ENCODE measurements at regions not wholly inside any gene's neighbourhood (a gene's known extent, or its start where the extent isn't known, plus 50 kb on each side); places are given as distances from the start of the nearest gene placed in this dataset.
"Not testable (repeated sequence)": the region's sequence is repeated elsewhere in the genome, so short reads cannot be mapped to it uniquely, and the experiment has no call there.

DNA sequence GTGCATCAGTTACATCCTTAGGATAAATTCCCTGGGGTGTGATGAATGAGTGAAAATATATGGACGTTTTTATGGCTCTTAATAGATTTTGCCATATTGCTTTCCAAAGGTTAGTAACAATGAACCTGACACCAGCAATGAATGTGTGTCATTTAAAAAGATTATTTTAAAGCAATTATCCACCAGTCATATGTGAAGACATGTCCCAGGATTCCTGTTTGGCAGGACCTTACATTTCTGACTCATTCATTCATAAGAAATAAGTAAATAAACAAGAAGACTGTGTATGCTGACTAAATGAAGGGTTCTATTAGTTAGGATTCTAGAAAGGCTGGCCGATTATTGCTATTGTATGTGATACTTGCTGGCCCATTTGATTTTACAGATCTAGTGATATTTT lies 201.5 kb downstream of the SOX2 start:
- Mint-ChIP-seq H3K9me3 (no peaks in the 10 kb centered on the region), H3K4me1 (no peaks in the 10 kb centered on the region), H3K27me3 (no peaks in the 10 kb centered on the region), H3K4me3 (no peak overlapping the region), H3K27ac (no peak overlapping the region), H3K36me3 (ENCODE audit: low read depth) (no peaks in the 10 kb centered on the region)
- POLR2A ChIA-PET, result no interaction called here
- DNase-seq, result no peak
- CTCF ChIA-PET, result no interaction called here

DNA sequence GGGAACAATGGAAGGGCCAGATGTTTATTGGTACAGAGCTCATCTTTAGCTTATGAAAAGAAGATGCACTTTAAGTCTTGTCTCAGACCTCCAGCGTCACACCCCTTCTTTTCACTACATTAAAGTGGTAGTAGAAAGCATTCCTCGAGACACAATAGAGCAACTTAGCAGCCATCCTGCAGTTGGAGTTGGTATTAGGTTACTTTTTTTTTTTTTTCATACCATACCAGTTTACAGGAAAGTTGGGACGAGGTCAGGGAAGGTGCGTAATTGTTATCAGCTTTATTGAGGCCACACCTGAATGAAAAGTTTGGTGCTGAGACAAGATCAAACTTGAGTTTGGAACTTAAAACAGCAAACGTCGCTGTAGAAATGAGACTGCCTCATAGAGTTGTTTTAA lies 203.8 kb downstream of the SOX2 start:
- no peaks in the 10 kb centered on the region for H3K36me3 Mint-ChIP-seq (ENCODE audit: low read depth)
- H3K27ac Mint-ChIP-seq, result no peak overlapping the region
- no peaks in the 10 kb centered on the region for H3K9me3 Mint-ChIP-seq
- DNase-seq, result no peak
- CTCF ChIA-PET, result interaction anchor here (0.5 to 1.1 kb wide), 2 partner anchors 11 to 13 kb away, joined by 3 read pairs; no protein-coding TSS in a partner anchor
- no peak overlapping the region for H3K4me3 Mint-ChIP-seq
- no peaks in the 10 kb centered on the region for H3K4me1 Mint-ChIP-seq
- POLR2A ChIA-PET, result no interaction called here
- H3K27me3 Mint-ChIP-seq, result no peaks in the 10 kb centered on the region

DNA sequence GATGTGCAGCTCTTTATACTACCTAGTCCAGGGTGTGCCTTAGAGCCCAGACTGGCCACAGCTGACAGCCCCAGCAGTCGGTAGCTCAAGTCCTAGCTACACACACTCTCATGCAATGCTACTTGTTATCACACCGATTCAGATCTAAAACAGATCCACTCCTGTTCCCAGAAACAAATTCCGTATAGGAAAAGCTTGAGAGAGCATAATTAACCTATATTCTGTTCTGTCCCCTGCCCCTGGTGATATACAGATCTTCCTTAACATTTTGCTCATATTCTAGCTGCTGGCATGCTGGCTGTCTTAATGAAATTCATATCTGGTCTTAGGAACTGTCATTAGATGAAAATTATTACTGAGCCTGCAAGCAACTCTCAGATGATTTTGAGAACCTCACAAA lies 204.3 kb downstream of the SOX2 start:
- ChIA-PET CTCF (interaction anchor here (0.5 to 1.1 kb wide), 2 partner anchors 11 to 14 kb away, joined by 3 read pairs; no protein-coding TSS in a partner anchor), POLR2A (no interaction called here)
- Mint-ChIP-seq H3K4me1 (no peaks in the 10 kb centered on the region), H3K27me3 (no peaks in the 10 kb centered on the region), H3K27ac (no peak overlapping the region), H3K9me3 (no peaks in the 10 kb centered on the region), H3K4me3 (no peak overlapping the region), H3K36me3 (ENCODE audit: low read depth) (no peaks in the 10 kb centered on the region)
- DNase-seq, result no peak

DNA sequence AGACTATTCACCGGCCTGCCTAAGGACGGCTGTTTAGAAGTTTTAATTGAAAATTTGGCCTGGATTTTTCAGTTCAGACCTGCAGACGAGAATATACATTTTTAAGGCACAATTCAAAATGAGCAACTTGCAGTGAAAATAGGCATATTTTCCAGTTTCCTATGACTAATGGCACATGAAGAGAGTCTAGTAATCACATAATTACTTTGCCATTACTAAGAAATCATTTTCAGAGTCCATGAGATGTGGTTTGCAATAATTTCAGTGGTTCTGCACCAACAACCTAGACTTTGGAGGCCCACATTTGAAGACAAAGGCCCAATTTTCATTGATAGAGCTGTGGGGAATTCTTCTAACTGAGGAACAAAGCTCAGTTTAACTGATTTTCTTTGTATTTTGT lies 205.3 kb downstream of the SOX2 start:
- H3K36me3 Mint-ChIP-seq (ENCODE audit: low read depth), result no peaks in the 10 kb centered on the region
- H3K27me3 Mint-ChIP-seq, result no peaks in the 10 kb centered on the region
- ChIA-PET POLR2A (no interaction called here), CTCF (no interaction called here)
- H3K27ac Mint-ChIP-seq, result no peak overlapping the region
- H3K4me3 Mint-ChIP-seq, result no peak overlapping the region
- no peaks in the 10 kb centered on the region for H3K4me1 Mint-ChIP-seq
- H3K9me3 Mint-ChIP-seq, result no peaks in the 10 kb centered on the region
- DNase-seq, result no peak

DNA sequence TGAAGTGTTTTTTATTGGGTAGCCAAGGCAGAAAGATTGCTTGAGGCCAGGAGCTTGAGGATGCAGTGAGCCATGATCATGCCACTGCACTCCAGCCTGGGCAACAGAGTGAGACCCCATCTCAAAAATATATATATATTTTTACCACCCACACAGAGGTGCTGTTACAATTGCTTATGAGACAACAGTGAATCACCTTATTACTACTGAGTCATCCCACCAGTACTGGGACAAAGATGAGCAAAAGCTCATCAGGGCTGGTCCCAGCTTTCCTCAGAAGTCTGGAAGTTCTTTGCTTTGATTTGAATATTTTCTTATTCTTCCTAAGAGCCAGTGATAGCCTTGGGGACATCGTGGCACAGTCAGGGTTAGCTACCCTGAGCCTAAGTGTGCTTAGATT lies 207.7 kb downstream of the SOX2 start:
- Mint-ChIP-seq H3K27me3 (no peaks in the 10 kb centered on the region), H3K36me3 (ENCODE audit: low read depth) (no peaks in the 10 kb centered on the region), H3K27ac (no peak overlapping the region), H3K9me3 (no peaks in the 10 kb centered on the region), H3K4me1 (no peaks in the 10 kb centered on the region), H3K4me3 (no peak overlapping the region)
- ChIA-PET CTCF (no interaction called here), POLR2A (no interaction called here)
- no peak for DNase-seq

DNA sequence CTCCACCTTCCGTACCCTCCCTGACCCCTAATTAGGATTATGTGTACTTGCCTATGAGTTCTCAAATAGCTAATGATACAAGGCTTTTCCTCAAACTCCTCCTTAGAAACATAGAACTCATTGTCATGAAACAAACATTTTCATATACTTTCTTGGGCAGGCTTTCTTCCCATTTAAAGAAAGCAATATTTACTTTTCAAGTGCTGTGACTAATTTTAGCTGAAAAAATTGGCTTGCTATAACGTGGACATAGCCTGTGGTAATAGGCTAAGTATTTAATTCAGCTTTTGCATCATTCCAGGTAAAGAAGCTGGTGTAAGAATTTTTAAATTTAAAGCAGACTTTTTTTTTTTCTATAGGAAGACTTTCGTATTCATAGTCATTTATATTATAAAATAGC lies 208.7 kb downstream of the SOX2 start:
- H3K36me3 Mint-ChIP-seq (ENCODE audit: low read depth), result no peaks in the 10 kb centered on the region

DNA sequence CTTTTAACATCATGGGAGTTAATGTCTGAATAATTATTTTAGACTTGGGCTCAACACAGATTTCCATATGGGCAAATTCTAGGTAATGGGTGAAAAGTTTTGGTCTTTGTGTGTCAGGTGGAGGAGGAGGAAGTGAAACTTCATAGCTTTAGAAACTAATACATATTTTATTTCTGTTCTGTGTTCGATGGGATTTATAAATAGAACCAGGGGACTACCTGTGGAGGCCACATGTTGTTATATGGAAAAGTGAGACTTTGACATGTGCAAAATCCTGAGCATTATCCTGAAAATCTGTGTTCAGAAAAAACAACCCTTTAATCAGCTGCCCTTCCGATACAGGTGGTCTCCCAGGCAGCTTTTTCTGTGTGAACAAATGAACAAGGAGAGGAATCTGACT lies 209.5 kb downstream of the SOX2 start:
- no peaks in the 10 kb centered on the region for H3K27me3 Mint-ChIP-seq
- no peaks in the 10 kb centered on the region for H3K4me1 Mint-ChIP-seq
- H3K9me3 Mint-ChIP-seq, result no peaks in the 10 kb centered on the region
- no peak for DNase-seq
- H3K27ac Mint-ChIP-seq, result no peak overlapping the region
- H3K4me3 Mint-ChIP-seq, result no peak overlapping the region
- no peaks in the 10 kb centered on the region for H3K36me3 Mint-ChIP-seq (ENCODE audit: low read depth)
- ChIA-PET POLR2A (no interaction called here), CTCF (no interaction called here)

More for the DNA sequence above, 208.7 kb downstream of the SOX2 start:
- DNase-seq, result no peak
- Mint-ChIP-seq H3K27ac (no peak overlapping the region), H3K4me3 (no peak overlapping the region), H3K9me3 (no peaks in the 10 kb centered on the region), H3K27me3 (no peaks in the 10 kb centered on the region), H3K4me1 (no peaks in the 10 kb centered on the region)
- ChIA-PET POLR2A (no interaction called here), CTCF (no interaction called here)

DNA sequence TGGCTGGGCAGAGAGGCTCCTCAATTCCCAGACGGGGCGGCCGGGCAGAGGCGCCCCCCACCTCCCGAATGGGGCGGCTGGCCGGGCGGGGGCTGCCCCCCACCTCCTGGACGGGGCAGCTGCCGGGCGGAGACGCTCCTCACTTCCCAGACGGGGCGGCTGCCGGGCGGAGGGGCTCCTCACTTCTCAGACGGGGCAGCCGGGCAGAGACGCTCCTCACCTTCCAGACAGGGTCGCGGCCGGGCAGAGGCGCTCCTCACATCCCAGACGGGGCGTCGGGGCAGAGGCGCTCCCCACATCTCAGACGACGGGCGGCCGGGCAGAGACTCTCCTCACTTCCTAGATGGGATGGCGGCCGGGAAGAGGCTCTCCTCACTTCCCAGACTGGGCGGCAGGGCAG lies 214.1 kb downstream of the SOX2 start:
- DNase-seq; POLR2A ChIA-PET; H3K27me3 Mint-ChIP-seq; H3K4me1 Mint-ChIP-seq; H3K36me3 Mint-ChIP-seq (ENCODE audit: low read depth); H3K27ac Mint-ChIP-seq; CTCF ChIA-PET; H3K4me3 Mint-ChIP-seq: not testable (repeated sequence)
- H3K9me3 Mint-ChIP-seq, result peaks cover 12% of the 10 kb centered on the region

DNA sequence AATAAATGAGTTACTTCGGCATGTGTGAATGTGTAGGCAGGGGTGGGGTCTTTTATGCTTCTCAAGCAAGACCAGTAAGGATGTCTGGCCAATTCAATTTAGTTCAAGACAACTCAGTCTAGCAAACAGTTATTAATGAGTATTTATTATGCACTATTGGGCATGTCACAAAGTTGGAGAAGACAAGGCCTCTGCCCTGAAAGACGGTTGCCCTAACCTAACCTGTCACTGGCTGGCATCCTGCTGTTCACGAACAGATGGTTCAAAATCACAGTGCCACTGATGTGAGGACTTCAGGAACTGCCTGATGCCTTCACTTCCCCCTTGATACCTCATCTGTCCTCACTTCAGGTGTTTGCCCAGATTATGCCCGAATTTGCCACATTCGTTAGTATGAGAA lies 217.8 kb downstream of the SOX2 start:
- ChIA-PET CTCF (no interaction called here), POLR2A (no interaction called here)
- Mint-ChIP-seq H3K4me1 (no peaks in the 10 kb centered on the region), H3K27me3 (no peaks in the 10 kb centered on the region), H3K4me3 (no peak overlapping the region), H3K9me3 (peaks cover 12% of the 10 kb centered on the region), H3K36me3 (ENCODE audit: low read depth) (no peaks in the 10 kb centered on the region), H3K27ac (no peak overlapping the region)
- DNase-seq, result no peak

DNA sequence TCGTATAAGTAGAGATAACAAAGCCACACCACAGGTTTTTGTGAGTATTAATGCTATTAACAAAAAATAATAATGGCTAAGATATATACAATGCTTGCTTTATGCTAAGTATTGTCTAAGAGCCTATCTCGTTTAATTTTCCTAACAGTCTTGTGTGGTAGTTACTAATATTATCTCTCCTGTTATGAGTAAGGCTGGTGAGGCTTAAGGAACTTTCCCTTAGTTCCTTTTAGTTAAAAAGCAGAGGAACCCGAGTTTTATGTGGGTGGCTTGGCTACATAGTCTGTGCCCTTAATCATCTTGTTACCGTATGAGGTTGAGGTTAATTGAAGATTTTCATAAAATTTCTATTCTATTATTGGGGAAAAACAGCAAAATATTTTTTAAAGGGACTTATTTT lies 218.4 kb downstream of the SOX2 start:
- no peaks in the 10 kb centered on the region for H3K4me1 Mint-ChIP-seq
- no peak overlapping the region for H3K4me3 Mint-ChIP-seq
- ChIA-PET CTCF (no interaction called here), POLR2A (no interaction called here)
- H3K36me3 Mint-ChIP-seq (ENCODE audit: low read depth), result no peaks in the 10 kb centered on the region
- H3K27me3 Mint-ChIP-seq, result no peaks in the 10 kb centered on the region
- peaks cover 12% of the 10 kb centered on the region for H3K9me3 Mint-ChIP-seq
- H3K27ac Mint-ChIP-seq, result no peak overlapping the region
- DNase-seq, result no peak

DNA sequence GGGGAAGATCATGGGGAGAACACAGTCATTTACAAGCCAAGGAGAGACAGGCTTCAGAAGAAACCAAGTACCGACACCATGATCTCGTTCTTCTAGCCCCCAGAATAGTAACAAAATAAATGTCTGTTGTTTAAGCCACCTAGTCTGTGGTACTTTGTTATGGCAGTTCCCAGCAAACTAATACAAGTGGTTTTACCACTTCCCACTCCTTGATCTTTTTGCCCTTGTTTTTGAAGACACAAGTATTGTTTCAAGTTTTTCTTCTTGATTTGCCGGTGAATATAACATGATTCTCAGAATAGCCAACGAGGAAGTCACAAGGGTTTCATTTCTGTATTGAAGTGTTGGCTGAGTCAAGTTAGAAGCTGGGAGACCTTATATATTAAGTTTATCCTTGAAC lies 220.3 kb downstream of the SOX2 start:
- Mint-ChIP-seq H3K9me3 (peaks cover 10% of the 10 kb centered on the region), H3K4me1 (no peaks in the 10 kb centered on the region), H3K4me3 (no peak overlapping the region), H3K27me3 (no peaks in the 10 kb centered on the region), H3K27ac (no peak overlapping the region), H3K36me3 (ENCODE audit: low read depth) (no peaks in the 10 kb centered on the region)
- POLR2A ChIA-PET, result no interaction called here
- no peak for DNase-seq
- CTCF ChIA-PET, result no interaction called here

DNA sequence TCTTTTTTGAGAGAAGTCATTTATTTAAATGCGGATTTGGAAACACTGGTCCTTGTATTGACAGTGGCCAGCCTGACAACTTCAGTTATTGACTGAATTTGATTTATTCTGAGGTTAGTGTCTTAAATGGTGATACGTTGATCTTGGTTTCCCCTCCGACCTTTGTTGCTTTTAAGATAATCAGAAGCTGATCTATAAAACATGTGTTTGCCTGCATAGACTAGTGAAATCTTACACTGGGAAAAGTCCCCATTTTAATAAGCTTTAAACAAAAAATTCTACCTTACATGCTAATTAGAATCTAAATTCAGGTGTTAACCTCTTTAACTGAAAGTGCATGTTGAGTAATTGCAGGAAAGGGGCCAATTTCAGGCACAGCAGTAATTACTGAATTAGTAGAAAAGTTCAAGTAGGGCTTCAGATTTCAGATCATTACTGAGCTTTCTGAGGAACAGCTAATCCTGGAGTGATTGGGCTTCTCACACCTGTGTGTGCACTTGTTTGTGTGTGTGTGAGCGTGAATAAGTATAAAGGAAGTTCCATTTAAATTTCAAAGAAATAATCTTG lies 221.4 kb downstream of the SOX2 start:
- ChIA-PET POLR2A (no interaction called here), CTCF (no interaction called here)
- Mint-ChIP-seq H3K4me3 (no peak overlapping the region), H3K36me3 (ENCODE audit: low read depth) (no peaks in the 10 kb centered on the region), H3K27ac (no peak overlapping the region), H3K27me3 (no peaks in the 10 kb centered on the region), H3K9me3 (peaks cover 9% of the 10 kb centered on the region), H3K4me1 (no peaks in the 10 kb centered on the region)
- no peak for DNase-seq

DNA sequence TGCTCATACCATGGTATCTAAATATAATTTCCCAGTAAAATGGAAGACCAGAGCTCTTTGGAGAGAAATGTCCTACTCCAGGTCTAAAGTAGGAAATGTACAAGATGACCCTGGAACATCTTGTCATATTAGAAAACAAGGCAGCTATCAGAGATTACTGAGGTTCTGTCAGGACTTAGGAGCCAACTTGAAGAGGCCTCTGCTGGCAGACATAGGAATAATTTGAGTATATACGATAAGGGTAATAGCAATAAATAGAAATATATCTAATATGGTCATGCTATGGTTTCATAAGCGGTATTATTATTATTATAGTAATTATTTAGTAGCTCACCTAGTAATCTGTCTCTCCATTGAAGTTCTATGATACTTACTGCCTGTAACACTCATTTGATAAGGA lies 224.2 kb downstream of the SOX2 start:
- POLR2A ChIA-PET, result no interaction called here
- CTCF ChIA-PET, result no interaction called here
- Mint-ChIP-seq H3K36me3 (ENCODE audit: low read depth) (no peaks in the 10 kb centered on the region), H3K4me3 (no peak overlapping the region), H3K27ac (no peak overlapping the region), H3K27me3 (no peaks in the 10 kb centered on the region), H3K9me3 (no peaks in the 10 kb centered on the region), H3K4me1 (no peaks in the 10 kb centered on the region)
- no peak for DNase-seq

DNA sequence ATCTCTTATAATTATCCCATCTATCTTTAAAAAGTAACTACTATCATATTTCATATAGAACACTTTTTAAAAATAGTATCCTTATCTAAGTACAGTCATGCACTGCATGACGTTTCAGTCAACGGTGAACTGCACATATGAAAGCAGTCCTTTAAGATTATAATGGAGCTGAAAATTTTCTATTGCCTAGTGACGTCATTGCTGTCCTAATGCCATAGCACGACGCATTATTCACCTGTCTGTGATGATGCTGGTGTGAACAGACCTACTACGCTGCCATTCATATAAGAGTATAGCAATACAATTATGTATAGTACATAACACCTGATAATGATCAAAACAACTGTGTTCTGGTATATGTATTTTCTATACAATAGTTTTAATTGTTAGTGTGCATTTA lies 225.0 kb downstream of the SOX2 start:
- Mint-ChIP-seq H3K9me3 (no peaks in the 10 kb centered on the region), H3K36me3 (ENCODE audit: low read depth) (no peaks in the 10 kb centered on the region), H3K4me3 (no peak overlapping the region), H3K4me1 (no peaks in the 10 kb centered on the region), H3K27ac (no peak overlapping the region), H3K27me3 (no peaks in the 10 kb centered on the region)
- ChIA-PET POLR2A (no interaction called here), CTCF (interaction anchor here (0.6 to 0.7 kb wide), 2 partner anchors 27 to 93 kb away, joined by 3 read pairs; no protein-coding TSS in a partner anchor)
- no peak for DNase-seq

DNA sequence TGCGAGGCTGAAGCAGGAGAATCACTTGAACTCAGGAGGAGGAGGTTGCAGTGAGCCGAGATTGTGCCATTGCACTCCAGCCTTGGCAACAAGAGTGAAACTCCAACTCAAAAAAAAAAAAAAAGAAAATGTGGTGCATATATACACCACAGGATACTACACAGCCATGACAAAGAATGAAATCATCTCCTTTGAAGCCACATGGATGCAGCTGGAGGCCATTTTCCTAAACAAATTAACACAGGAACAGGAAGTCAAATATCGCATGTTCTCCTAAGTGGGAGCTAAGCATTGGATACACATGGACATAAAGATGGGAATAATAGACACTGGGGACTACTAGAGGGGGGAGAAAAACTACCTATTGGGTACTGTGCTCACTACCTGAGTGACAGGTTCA lies 226.9 kb downstream of the SOX2 start:
- POLR2A ChIA-PET; H3K27me3 Mint-ChIP-seq; H3K27ac Mint-ChIP-seq; DNase-seq; H3K4me1 Mint-ChIP-seq; H3K36me3 Mint-ChIP-seq (ENCODE audit: low read depth); H3K4me3 Mint-ChIP-seq; H3K9me3 Mint-ChIP-seq; CTCF ChIA-PET: not testable (repeated sequence)

All from activated CD4-positive, alpha-beta T cell treated with anti-CD3 and anti-CD28 coated beads, Interleukin-2, amount 10 ng/mL, durations not matched to agents 7 days and 5 days (primary cell).